ENCODE measurements at regions not wholly inside any gene's neighbourhood (a gene's known extent, or its start where the extent isn't known, plus 50 kb on each side); places are given as distances from the start of the nearest gene placed in this dataset.

GRCh38 chr21:41064334-41064791 lies 103.6 kb upstream of the BACE2 start:
- peaks cover 13% of the 10 kb centered on the region for H3K4me1 Mint-ChIP-seq
- WGBS (ENCODE audit: insufficient coverage): 88% methylated on average over 6 of the region's 12 CpGs
- peaks cover 11 to 16% (median 15%) of the 10 kb centered on the region in 3 donors for H3K27me3 Mint-ChIP-seq (ENCODE audit: low read depth in 3 of 3)
- Histone ChIP-seq H3K27ac (ENCODE audit: low read depth in 1 of 2, low read length in 2 of 2) (no peak overlapping the region), H3K4me1 (ENCODE audit: control insufficient read depth in 1 of 2, insufficient read depth in 2 of 2, low read length in 2 of 2) (peaks cover 8 to 14% of the 10 kb centered on the region in 2 donors), H3K9me3 (replicated peaks in 1 of 2; ENCODE audit: control insufficient read depth in 1 of 2, insufficient read depth in 1 of 2, low read length in 2 of 2) (no peaks in the 10 kb centered on the region), H3K79me2 (ENCODE audit: insufficient read depth, low read length) (no peaks in the 10 kb centered on the region), H3K36me3 (replicated peaks in 1 of 2; ENCODE audit: control insufficient read depth in 1 of 2, insufficient read depth in 2 of 2, low read length in 2 of 2) (no peaks in the 10 kb centered on the region), H4K20me1 (ENCODE audit: insufficient read depth, low read length) (no peaks in the 10 kb centered on the region), H2AFZ (ENCODE audit: insufficient read depth, low read depth, low read length, poor library complexity, severe bottlenecking) (no peak overlapping the region), H3K4me2 (replicated peaks; ENCODE audit: extremely low read depth, low read length, poor library complexity, severe bottlenecking) (no peak overlapping the region), H3K27me3 (ENCODE audit: control insufficient read depth in 2 of 2, insufficient read depth in 2 of 2, low read length in 2 of 2) (peaks cover 0 to 2% of the 10 kb centered on the region in 2 donors), H3K4me3 (replicated peaks in 1 of 3; ENCODE audit: low read depth in 2 of 3, low read length in 3 of 3) (no peak overlapping the region), H3K9ac (ENCODE audit: insufficient read depth, low read length, poor library complexity, severe bottlenecking) (no peak overlapping the region)
- H3K36me3 Mint-ChIP-seq: no peaks in the 10 kb centered on the region
- H3K9me3 Mint-ChIP-seq: peaks cover 0 to 6% (median 4%) of the 10 kb centered on the region in 7 donors
- intact Hi-C loops (cut with micrococcal nuclease): no loop called here
- no peak overlapping the region for H3K4me3 Mint-ChIP-seq
- no peak for DNase-seq
- TF ChIP-seq, protein P1, sequence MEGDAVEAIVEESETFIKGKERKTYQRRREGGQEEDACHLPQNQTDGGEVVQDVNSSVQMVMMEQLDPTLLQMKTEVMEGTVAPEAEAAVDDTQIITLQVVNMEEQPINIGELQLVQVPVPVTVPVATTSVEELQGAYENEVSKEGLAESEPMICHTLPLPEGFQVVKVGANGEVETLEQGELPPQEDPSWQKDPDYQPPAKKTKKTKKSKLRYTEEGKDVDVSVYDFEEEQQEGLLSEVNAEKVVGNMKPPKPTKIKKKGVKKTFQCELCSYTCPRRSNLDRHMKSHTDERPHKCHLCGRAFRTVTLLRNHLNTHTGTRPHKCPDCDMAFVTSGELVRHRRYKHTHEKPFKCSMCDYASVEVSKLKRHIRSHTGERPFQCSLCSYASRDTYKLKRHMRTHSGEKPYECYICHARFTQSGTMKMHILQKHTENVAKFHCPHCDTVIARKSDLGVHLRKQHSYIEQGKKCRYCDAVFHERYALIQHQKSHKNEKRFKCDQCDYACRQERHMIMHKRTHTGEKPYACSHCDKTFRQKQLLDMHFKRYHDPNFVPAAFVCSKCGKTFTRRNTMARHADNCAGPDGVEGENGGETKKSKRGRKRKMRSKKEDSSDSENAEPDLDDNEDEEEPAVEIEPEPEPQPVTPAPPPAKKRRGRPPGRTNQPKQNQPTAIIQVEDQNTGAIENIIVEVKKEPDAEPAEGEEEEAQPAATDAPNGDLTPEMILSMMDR (IDR thresholded peaks at IDR 0.05): no peak
- H3K27ac Mint-ChIP-seq: peak overlapping the region in 1 of 7 donors; percentile 46

GRCh38 chr21:41064951-41065350 lies 103.0 kb upstream of the BACE2 start:
- Histone ChIP-seq H3K36me3 (replicated peaks in 1 of 2; ENCODE audit: control insufficient read depth in 1 of 2, insufficient read depth in 2 of 2, low read length in 2 of 2) (no peaks in the 10 kb centered on the region), H4K20me1 (ENCODE audit: insufficient read depth, low read length) (no peaks in the 10 kb centered on the region), H3K4me2 (replicated peaks; ENCODE audit: extremely low read depth, low read length, poor library complexity, severe bottlenecking) (no peak overlapping the region), H3K27me3 (ENCODE audit: control insufficient read depth in 2 of 2, insufficient read depth in 2 of 2, low read length in 2 of 2) (peaks cover 0 to 2% of the 10 kb centered on the region in 2 donors), H3K4me3 (replicated peaks in 1 of 3; ENCODE audit: low read depth in 2 of 3, low read length in 3 of 3) (no peak overlapping the region), H3K27ac (ENCODE audit: low read depth in 1 of 2, low read length in 2 of 2) (no peak overlapping the region), H3K9me3 (replicated peaks in 1 of 2; ENCODE audit: control insufficient read depth in 1 of 2, insufficient read depth in 1 of 2, low read length in 2 of 2) (no peaks in the 10 kb centered on the region), H2AFZ (ENCODE audit: insufficient read depth, low read depth, low read length, poor library complexity, severe bottlenecking) (no peak overlapping the region), H3K9ac (ENCODE audit: insufficient read depth, low read length, poor library complexity, severe bottlenecking) (no peak overlapping the region), H3K79me2 (ENCODE audit: insufficient read depth, low read length) (no peaks in the 10 kb centered on the region), H3K4me1 (ENCODE audit: control insufficient read depth in 1 of 2, insufficient read depth in 2 of 2, low read length in 2 of 2) (peaks cover 8 to 14% of the 10 kb centered on the region in 2 donors)
- H3K9me3 Mint-ChIP-seq: peaks cover 0 to 6% (median 4%) of the 10 kb centered on the region in 7 donors
- H3K27me3 Mint-ChIP-seq (ENCODE audit: low read depth in 3 of 3): peaks cover 11 to 16% (median 16%) of the 10 kb centered on the region in 3 donors
- WGBS (ENCODE audit: insufficient coverage): 95% methylated on average over 7 of the region's 8 CpGs
- no peaks in the 10 kb centered on the region for H3K36me3 Mint-ChIP-seq
- intact Hi-C loops (cut with micrococcal nuclease): loop anchor here in 1 of 2 donors (5.0 kb wide), 1 partner anchor 598 kb away; no protein-coding TSS in a partner anchor
- DNase-seq: no peak
- TF ChIP-seq, protein P1 (IDR thresholded peaks at IDR 0.05): no peak
- H3K27ac Mint-ChIP-seq: no peak overlapping the region
- peaks cover 13% of the 10 kb centered on the region for H3K4me1 Mint-ChIP-seq
- H3K4me3 Mint-ChIP-seq: no peak overlapping the region
